GM12878 (cell line): ENCODE measurements at regions not wholly inside any gene's neighbourhood (a gene's known extent, or its start where the extent isn't known, plus 50 kb on each side); places are given as distances from the start of the nearest gene placed in this dataset.

Source experiments
- ATAC-seq: fragments of 200-7000 bp; cut with Tn5 transposase; 3 replicates; pipeline ENCODE4 v1.9.1; 2020; ENCODE audit warnings: mild to moderate bottlenecking, moderate library complexity
- BruUV-seq: library from RNA; stranded (reverse); fragments of 400-500 nt; replicated peaks from 2 replicates; lab custom pipeline; 2021; lab: Mats Ljungman, UMichigan
- CTCF ChIA-PET: fragments of 300-600 bp; sonication (Branson Sonifier 250); formaldehyde crosslinking; extraction: SDS; loops from one replicate; lab custom pipeline; 2021; ENCODE audit warnings: inconsistent platforms; lab: Yijun Ruan, JAX
- POLR2A ChIA-PET: fragments of 350-600 bp; formaldehyde crosslinking; extraction: SDS; loops from one replicate; lab custom pipeline; 2021; ENCODE audit warnings: inconsistent platforms; lab: Charles Lee
- RAD21 ChIA-PET: fragments of 300-600 bp; sonication (Branson Sonifier 250); formaldehyde crosslinking; loops from one replicate; lab custom pipeline; 2023; ENCODE audit warnings: antibody characterized with exemption; ENCODE audit not compliant: unreplicated experiment; lab: Charles Lee
- SMC1A ChIA-PET: fragments of 300-600 bp; sonication (Branson Sonifier 250); formaldehyde crosslinking; loops from one replicate; lab custom pipeline; 2023; ENCODE audit not compliant: unreplicated experiment, uncharacterized antibody; lab: Charles Lee
- DNase-seq: peaks from one replicate; pipeline ENCODE4 v3.0.0-alpha.2; 2011; ENCODE audit warnings: low read depth, low spot score
- FAIRE-seq: peaks from 3 replicates; lab custom pipeline; 2011; peaks lifted over from hg19 to GRCh38; lab: Jason Lieb, UNC
- H2AFZ ChIP-seq: 2 replicates; pipeline ENCODE4 v1.6.0; 2011; ENCODE audit warnings: low read depth, low read length, control low read depth; ENCODE audit not compliant: control insufficient read depth
- H3K27ac ChIP-seq: 2 replicates; pipeline ENCODE4 v1.5.1; 2011; ENCODE audit warnings: control low read depth; ENCODE audit not compliant: control insufficient read depth, insufficient read depth
- H3K27me3 ChIP-seq, 2 experiments: replicated peaks in 1 of 2; 2 replicates each; pipeline versions ENCODE4 v1.6.0 to v1.6.1; 2011; ENCODE audit warnings: low read length in 1 of 2; ENCODE audit not compliant: control insufficient read depth in 2 of 2, insufficient read depth in 2 of 2
- H3K36me3 ChIP-seq, 2 experiments: 2 replicates each; pipeline ENCODE4 v1.5.1; 2011; ENCODE audit warnings: low read length in 1 of 2; ENCODE audit not compliant: control insufficient read depth in 2 of 2, insufficient read depth in 2 of 2
- H3K4me1 ChIP-seq: 2 replicates; pipeline ENCODE4 v1.6.1; 2011; ENCODE audit warnings: mild to moderate bottlenecking, low read length, moderate library complexity, mixed read lengths; ENCODE audit not compliant: control insufficient read depth, insufficient read depth
- H3K4me2 ChIP-seq: 2 replicates; pipeline ENCODE4 v1.6.0; 2011; ENCODE audit warnings: control low read depth; ENCODE audit not compliant: control insufficient read depth, insufficient read depth
- H3K4me3 ChIP-seq: fragments of 200-600 bp; sonication (generic); 2 replicates; pipeline ENCODE4 v1.5.1; 2016
- H3K79me2 ChIP-seq: 2 replicates; pipeline ENCODE4 v1.6.0; 2011; ENCODE audit warnings: low read length; ENCODE audit not compliant: control insufficient read depth, insufficient read depth
- H3K9ac ChIP-seq: 2 replicates; pipeline ENCODE4 v1.8.0; 2011; ENCODE audit warnings: low read length, control low read depth, mixed read lengths; ENCODE audit not compliant: control insufficient read depth, insufficient read depth
- H3K9me3 ChIP-seq: replicated peaks from 3 replicates; pipeline ENCODE4 v1.5.1; 2011; ENCODE audit warnings: mild to moderate bottlenecking, low read length; ENCODE audit not compliant: control insufficient read depth, insufficient read depth
- H4K20me1 ChIP-seq: 2 replicates; pipeline ENCODE4 v1.6.0; 2011; ENCODE audit not compliant: control insufficient read depth, insufficient read depth
- BACH1 ChIP-seq: fragments of 450-650 bp; IDR thresholded peaks from 2 replicates; pipeline ENCODE4 v1.6.1; 2017; ENCODE audit warnings: mild to moderate bottlenecking, borderline replicate concordance
- CEBPB ChIP-seq, 2 experiments: fragments of 150-350 bp in 1 of 2; IDR thresholded peaks; 2 replicates each; pipeline ENCODE4 v1.6.1; 2012 to 2014; ENCODE audit warnings: low read depth in 2 of 2, low read length in 2 of 2, borderline replicate concordance in 1 of 2, inconsistent platforms in 1 of 2
- CREB1 ChIP-seq: IDR thresholded peaks from 2 replicates; pipeline ENCODE4 v1.6.1; 2012; ENCODE audit warnings: low read depth, mild to moderate bottlenecking, inconsistent platforms
- FOS ChIP-seq: IDR thresholded peaks from 3 replicates; pipeline ENCODE4 v1.6.1; 2011; ENCODE audit warnings: borderline replicate concordance; ENCODE audit not compliant: insufficient read length; ENCODE audit errors: extremely low read depth
- LARP7 ChIP-seq: fragments of 450-650 bp; IDR thresholded peaks from 2 replicates; pipeline ENCODE4 v1.6.1; 2017; ENCODE audit warnings: mild to moderate bottlenecking
- NRF1 ChIP-seq: conservative IDR thresholded peaks from 2 replicates; pipeline ENCODE4 v1.6.1; 2011; ENCODE audit warnings: mild to moderate bottlenecking, low read depth, low read length, improper control_type of control experiment
- RELA ChIP-seq: fragments of 450-650 bp; IDR thresholded peaks from 2 replicates; pipeline ENCODE4 v1.8.0; 2014; ENCODE audit warnings: borderline replicate concordance; ENCODE audit not compliant: partially characterized antibody
- RUNX3 ChIP-seq: IDR thresholded peaks from 2 replicates; pipeline ENCODE4 v1.6.1; 2012; ENCODE audit warnings: low read length, inconsistent platforms
- SUPT20H ChIP-seq: IDR thresholded peaks from 2 replicates; pipeline ENCODE4 v1.6.1; 2011; ENCODE audit warnings: low read depth, mild to moderate bottlenecking, low read length, moderate library complexity, borderline replicate concordance; ENCODE audit not compliant: control insufficient read depth
- TARDBP ChIP-seq: IDR thresholded peaks from 2 replicates; pipeline ENCODE4 v1.6.1; 2016; ENCODE audit warnings: borderline replicate concordance
- WRNIP1 ChIP-seq: IDR thresholded peaks from 2 replicates; pipeline ENCODE4 v1.6.1; 2011; ENCODE audit warnings: low read depth, low read length, improper control_type of control experiment, borderline replicate concordance
- ZNF274 ChIP-seq: IDR thresholded peaks from one replicate; pipeline ENCODE4 v1.8.0; 2011; ENCODE audit not compliant: insufficient read length, insufficient read depth
- ZZZ3 ChIP-seq: IDR thresholded peaks from 2 replicates; pipeline ENCODE4 v1.6.1; 2011; ENCODE audit warnings: low read depth; ENCODE audit not compliant: control insufficient read depth, insufficient read length
- WGBS: methylation state at CpG from one replicate; pipeline ENCODE4 v1.1.6; 2016; ENCODE audit warnings: low lambda C conversion rate; ENCODE audit not compliant: insufficient replicate concordance, insufficient coverage; ENCODE audit errors: missing lambda C conversion rate; 5-methylcytosine and 5-hydroxymethylcytosine counted together
- in situ Hi-C: fragments of 300-500 bp; cut with MboI; formaldehyde crosslinking; loops from 9 replicates; pipeline ENCODE4 v1.14.3; 2018; ENCODE audit warnings: mixed read lengths
- intact Hi-C: fragments of 100-400 bp; cut with micrococcal nuclease; formaldehyde crosslinking; loops from one replicate; pipeline ENCODE4 v1.14.2; 2022; ENCODE audit not compliant: unreplicated experiment
- TF ChIP-seq, protein P1 (sequence below): IDR thresholded peaks from 2 replicates; pipeline ENCODE4 v1.6.1; 2011; ENCODE audit warnings: borderline replicate concordance, low read depth, mild to moderate bottlenecking, moderate library complexity, low read length; ENCODE audit not compliant: insufficient read depth, poor library complexity, severe bottlenecking
- TF ChIP-seq, protein P2 (sequence below): IDR thresholded peaks from 2 replicates; pipeline ENCODE4 v1.6.1; 2012; ENCODE audit warnings: low read depth, low read length, improper control_type of control experiment
- TF ChIP-seq, protein P3 (sequence below): fragments of 450-650 bp; conservative IDR thresholded peaks from 2 replicates; pipeline ENCODE4 v1.6.1; 2017; ENCODE audit warnings: mild to moderate bottlenecking, moderate library complexity
- TF ChIP-seq, protein P4 (sequence below): fragments of 450-650 bp; IDR thresholded peaks from 2 replicates; pipeline ENCODE4 v1.6.1; 2017; ENCODE audit warnings: mild to moderate bottlenecking

DNA sequence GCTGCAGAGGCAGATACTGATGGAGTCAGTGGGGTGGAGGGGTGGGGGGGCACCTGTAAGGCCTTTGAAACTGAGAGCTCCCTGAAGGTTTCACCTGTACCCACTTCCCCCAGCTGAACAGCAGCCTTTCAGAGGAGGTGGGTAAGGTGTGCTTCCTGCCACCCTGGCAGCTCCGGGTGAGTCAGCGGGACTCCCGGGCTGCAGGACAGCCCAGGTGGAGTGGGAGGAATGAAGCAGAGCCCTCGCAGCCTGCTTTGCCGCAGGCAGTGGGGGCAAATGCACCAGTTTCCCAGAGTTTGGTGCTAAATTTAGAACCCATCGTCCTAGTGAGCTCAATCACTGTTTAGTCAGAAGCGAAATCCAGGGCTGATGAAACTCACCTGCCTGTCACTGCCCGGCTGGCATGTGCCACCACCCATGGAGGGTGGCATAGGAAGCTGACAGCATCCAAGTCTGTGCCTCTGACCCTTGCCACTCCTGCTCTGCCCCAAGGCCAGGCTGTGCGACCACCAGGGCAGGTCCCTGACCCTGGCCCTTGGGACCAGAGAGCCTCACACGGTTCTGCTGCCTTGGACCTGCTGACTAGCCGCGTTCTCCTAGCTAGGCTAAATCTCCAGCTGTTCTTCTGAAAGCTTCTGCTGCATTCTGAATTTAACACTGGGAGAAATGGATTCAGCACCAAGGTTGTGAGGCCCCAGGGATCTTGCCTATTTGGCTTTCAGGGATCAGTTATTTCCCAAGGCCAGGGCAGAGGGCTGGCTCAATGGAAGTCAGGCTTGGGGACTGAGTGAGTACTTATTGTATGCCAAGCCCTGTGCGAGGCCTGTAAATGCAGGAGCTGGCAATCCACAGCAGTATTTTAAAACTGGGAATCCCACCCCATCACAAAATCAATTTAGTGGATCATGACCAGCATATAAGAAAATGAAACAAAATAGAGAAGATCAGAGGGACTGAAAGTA is 67.3 kb upstream of the RASGRF1 start:
- H3K27ac ChIP-seq: no peak overlapping the region
- no peak for FAIRE-seq
- in situ Hi-C loops: no loop called here
- TF ChIP-seq, protein P1, sequence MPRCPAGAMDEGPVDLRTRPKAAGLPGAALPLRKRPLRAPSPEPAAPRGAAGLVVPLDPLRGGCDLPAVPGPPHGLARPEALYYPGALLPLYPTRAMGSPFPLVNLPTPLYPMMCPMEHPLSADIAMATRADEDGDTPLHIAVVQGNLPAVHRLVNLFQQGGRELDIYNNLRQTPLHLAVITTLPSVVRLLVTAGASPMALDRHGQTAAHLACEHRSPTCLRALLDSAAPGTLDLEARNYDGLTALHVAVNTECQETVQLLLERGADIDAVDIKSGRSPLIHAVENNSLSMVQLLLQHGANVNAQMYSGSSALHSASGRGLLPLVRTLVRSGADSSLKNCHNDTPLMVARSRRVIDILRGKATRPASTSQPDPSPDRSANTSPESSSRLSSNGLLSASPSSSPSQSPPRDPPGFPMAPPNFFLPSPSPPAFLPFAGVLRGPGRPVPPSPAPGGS: no peak
- TF ChIP-seq WRNIP1 (no peak), SUPT20H (no peak), CREB1 (no peak), RELA (no peak), NRF1 (no peak), TARDBP (no peak), ZZZ3 (no peak), ZNF274 (no peak), CEBPB (IDR thresholded peaks at IDR 0.05; ENCODE audit: borderline replicate concordance in 1 of 2, low read depth in 2 of 2, low read length in 2 of 2) (no peak), LARP7 (no peak), FOS (no peak), RUNX3 (no peak), BACH1 (no peak)
- TF ChIP-seq, protein P2, sequence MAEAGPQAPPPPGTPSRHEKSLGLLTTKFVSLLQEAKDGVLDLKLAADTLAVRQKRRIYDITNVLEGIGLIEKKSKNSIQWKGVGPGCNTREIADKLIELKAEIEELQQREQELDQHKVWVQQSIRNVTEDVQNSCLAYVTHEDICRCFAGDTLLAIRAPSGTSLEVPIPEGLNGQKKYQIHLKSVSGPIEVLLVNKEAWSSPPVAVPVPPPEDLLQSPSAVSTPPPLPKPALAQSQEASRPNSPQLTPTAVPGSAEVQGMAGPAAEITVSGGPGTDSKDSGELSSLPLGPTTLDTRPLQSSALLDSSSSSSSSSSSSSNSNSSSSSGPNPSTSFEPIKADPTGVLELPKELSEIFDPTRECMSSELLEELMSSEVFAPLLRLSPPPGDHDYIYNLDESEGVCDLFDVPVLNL: no peak
- TF ChIP-seq, protein P3, sequence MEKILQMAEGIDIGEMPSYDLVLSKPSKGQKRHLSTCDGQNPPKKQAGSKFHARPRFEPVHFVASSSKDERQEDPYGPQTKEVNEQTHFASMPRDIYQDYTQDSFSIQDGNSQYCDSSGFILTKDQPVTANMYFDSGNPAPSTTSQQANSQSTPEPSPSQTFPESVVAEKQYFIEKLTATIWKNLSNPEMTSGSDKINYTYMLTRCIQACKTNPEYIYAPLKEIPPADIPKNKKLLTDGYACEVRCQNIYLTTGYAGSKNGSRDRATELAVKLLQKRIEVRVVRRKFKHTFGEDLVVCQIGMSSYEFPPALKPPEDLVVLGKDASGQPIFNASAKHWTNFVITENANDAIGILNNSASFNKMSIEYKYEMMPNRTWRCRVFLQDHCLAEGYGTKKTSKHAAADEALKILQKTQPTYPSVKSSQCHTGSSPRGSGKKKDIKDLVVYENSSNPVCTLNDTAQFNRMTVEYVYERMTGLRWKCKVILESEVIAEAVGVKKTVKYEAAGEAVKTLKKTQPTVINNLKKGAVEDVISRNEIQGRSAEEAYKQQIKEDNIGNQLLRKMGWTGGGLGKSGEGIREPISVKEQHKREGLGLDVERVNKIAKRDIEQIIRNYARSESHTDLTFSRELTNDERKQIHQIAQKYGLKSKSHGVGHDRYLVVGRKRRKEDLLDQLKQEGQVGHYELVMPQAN: no peak
- TF ChIP-seq, protein P4, sequence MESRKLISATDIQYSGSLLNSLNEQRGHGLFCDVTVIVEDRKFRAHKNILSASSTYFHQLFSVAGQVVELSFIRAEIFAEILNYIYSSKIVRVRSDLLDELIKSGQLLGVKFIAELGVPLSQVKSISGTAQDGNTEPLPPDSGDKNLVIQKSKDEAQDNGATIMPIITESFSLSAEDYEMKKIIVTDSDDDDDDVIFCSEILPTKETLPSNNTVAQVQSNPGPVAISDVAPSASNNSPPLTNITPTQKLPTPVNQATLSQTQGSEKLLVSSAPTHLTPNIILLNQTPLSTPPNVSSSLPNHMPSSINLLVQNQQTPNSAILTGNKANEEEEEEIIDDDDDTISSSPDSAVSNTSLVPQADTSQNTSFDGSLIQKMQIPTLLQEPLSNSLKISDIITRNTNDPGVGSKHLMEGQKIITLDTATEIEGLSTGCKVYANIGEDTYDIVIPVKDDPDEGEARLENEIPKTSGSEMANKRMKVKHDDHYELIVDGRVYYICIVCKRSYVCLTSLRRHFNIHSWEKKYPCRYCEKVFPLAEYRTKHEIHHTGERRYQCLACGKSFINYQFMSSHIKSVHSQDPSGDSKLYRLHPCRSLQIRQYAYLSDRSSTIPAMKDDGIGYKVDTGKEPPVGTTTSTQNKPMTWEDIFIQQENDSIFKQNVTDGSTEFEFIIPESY: no peak

More for the DNA sequence above, 67.3 kb upstream of the RASGRF1 start:
- no peak overlapping the region for H2AFZ ChIP-seq
- RAD21 ChIA-PET: no interaction called here
- DNase-seq: no peak
- BruUV-seq: no TSS peak
- CTCF ChIA-PET: interaction anchor here (1.1 to 2.5 kb wide), 5 partner anchors 20 to 129 kb away, joined by 3 to 9 read pairs (median 5); no protein-coding TSS in a partner anchor
- WGBS: 47% methylated on average over 13 of the region's 13 CpGs
- H3K4me3 ChIP-seq: no peak overlapping the region
- H3K79me2 ChIP-seq: no peaks in the 10 kb centered on the region
- ATAC-seq: no peak
- no peaks in the 10 kb centered on the region for H3K4me1 ChIP-seq
- SMC1A ChIA-PET: interaction anchor here (1.3 to 1.5 kb wide), 2 partner anchors 26 to 31 kb away, joined by 4 read pairs; no protein-coding TSS in a partner anchor
- no peaks in the 10 kb centered on the region for H3K9me3 ChIP-seq
- H3K9ac ChIP-seq: no peak overlapping the region
- POLR2A ChIA-PET: no interaction called here
- H3K4me2 ChIP-seq: no peak overlapping the region
- intact Hi-C loops: no loop called here
- H3K27me3 ChIP-seq: no peaks in the 10 kb centered on the region
- H4K20me1 ChIP-seq: no peaks in the 10 kb centered on the region
- H3K36me3 ChIP-seq: no peaks in the 10 kb centered on the region
